Spleen (tissue), 11 donors: ENCODE measurements at regions not wholly inside any gene's neighbourhood (a gene's known extent, or its start where the extent isn't known, plus 50 kb on each side); places are given as distances from the start of the nearest gene placed in this dataset.
A peak's percentile ranks its signal among the peaks of the same experiment; 100 is the strongest.

Experiments
- DNase-seq: peaks from one replicate; pipeline ENCODE4 v3.0.0-alpha.2; 2020
- H3K27ac ChIP-seq, 8 donors: fragments of 200-600 bp; sonication (generic) in 7 of 8; 1 replicate in 4 of 8; 2 replicates in 4 of 8; pipeline versions ENCODE4 v1.5.0 to v1.8.0; 2016 to 2021; ENCODE audit warnings: inconsistent platforms in 4 of 8, mild to moderate bottlenecking in 4 of 8, moderate library complexity in 1 of 8
- H3K27me3 ChIP-seq, 7 donors: fragments of 200-600 bp; sonication (generic) in 6 of 7; replicated peaks in 1 of 7; 1 replicate in 4 of 7; 2 replicates in 3 of 7; pipeline versions ENCODE4 v1.5.0 to v1.8.0; 2016 to 2021; ENCODE audit warnings: inconsistent platforms in 3 of 7, mild to moderate bottlenecking in 1 of 7
- H3K36me3 ChIP-seq, 6 donors: fragments of 200-600 bp; sonication (generic) in 5 of 6; 1 replicate in 4 of 6; 2 replicates in 2 of 6; pipeline versions ENCODE4 v1.5.0 to v1.8.0; 2016 to 2021; ENCODE audit warnings: inconsistent platforms in 2 of 6
- H3K4me1 ChIP-seq, 6 donors: fragments of 200-600 bp; sonication (generic) in 5 of 6; 1 replicate in 3 of 6; 2 replicates in 3 of 6; pipeline versions ENCODE4 v1.5.0 to v1.8.0; 2016 to 2021; ENCODE audit warnings: inconsistent platforms in 3 of 6
- H3K4me3 ChIP-seq, 8 donors: fragments of 200-600 bp; sonication (generic) in 7 of 8; 1 replicate in 4 of 8; 2 replicates in 4 of 8; pipeline versions ENCODE4 v1.5.0 to v1.8.0; 2016 to 2021; ENCODE audit warnings: inconsistent platforms in 4 of 8, mild to moderate bottlenecking in 4 of 8, moderate library complexity in 2 of 8
- H3K9me3 ChIP-seq, 8 donors: fragments of 200-600 bp; sonication (generic) in 7 of 8; 1 replicate in 4 of 8; 2 replicates in 4 of 8; pipeline versions ENCODE4 v1.5.0 to v1.8.0; 2016 to 2021; ENCODE audit warnings: inconsistent platforms in 4 of 8
- CTCF ChIP-seq, 11 experiments: fragments of 200-600 bp in 7 of 11; fragments of 450-650 bp in 4 of 11; sonication (generic) in 4 of 11; IDR thresholded peaks in 8 of 11; conservative IDR thresholded peaks in 3 of 11; 1 replicate in 7 of 11; 2 replicates in 4 of 11; pipeline versions ENCODE4 v1.4.0 to v1.8.0; 2016 to 2021; ENCODE audit warnings: antibody characterized with exemption in 11 of 11, inconsistent platforms in 4 of 11, mild to moderate bottlenecking in 1 of 11
- POLR2A ChIP-seq, 3 donors: fragments of 450-650 bp; IDR thresholded peaks; one replicate each; pipeline ENCODE4 v1.5.1; 2017; ENCODE audit warnings: antibody characterized with exemption in 3 of 3, mild to moderate bottlenecking in 1 of 3
- POLR2AphosphoS5 ChIP-seq, 3 donors: sonication (generic); formaldehyde crosslinking; IDR thresholded peaks; one replicate each; pipeline ENCODE4 v1.5.1; 2017; ENCODE audit warnings: antibody characterized with exemption in 3 of 3
- WGBS, 5 donors: extraction: QIAGEN DNeasy Blood & Tissue Kit in 3 of 5; methylation state at CpG; one replicate each; pipeline versions ENCODE4 v1.1.5 to v1.1.7; 2013 to 2018; 5-methylcytosine and 5-hydroxymethylcytosine counted together
- intact Hi-C: fragments of 100-400 bp; cut with DNase I; formaldehyde crosslinking; loops from one replicate; pipeline ENCODE4 v1.15.0; 2023; ENCODE audit warnings: low total_unique reads
- donor health status: healthy with polysubstance abuse.
- donor health status: DM: no; HTN: no; CAD: no; lungs with moderate emphysema.
- donor health status: DM: no; HTN: no; CAD: no.
- donor health status: Bipolar disorder and iron deficiency.
- donor health status: healthy.
- donor health status: DM: no; HTN: no; CAD: no.
- donor health status: DM: yes; HTN: yes; CAD: no.

DNA sequence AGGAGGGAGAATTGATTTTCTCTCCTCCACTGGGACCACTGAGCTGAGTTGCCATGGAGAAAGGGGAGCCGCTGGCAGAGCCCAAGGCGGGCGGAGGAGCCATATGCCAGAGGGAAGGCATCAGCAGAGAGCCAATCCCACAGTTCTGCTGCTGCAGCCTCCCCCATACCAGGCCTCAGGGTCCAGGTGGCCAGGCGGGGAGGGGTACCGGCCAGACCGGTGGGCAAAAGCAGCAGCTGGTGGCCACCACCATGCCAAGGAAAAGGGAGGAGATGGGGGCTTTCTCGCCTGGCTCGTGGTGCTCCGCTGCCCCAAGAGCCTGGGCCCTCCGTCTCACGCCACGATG, 72.8 kb downstream of the PITPNM2 start:
- Histone ChIP-seq H3K9me3 (no peaks in the 10 kb centered on the region), H3K4me3 (no peak overlapping the region), H3K4me1 (peaks cover 0 to 58% (median 25%) of the 10 kb centered on the region in 6 donors), H3K27ac (no peak overlapping the region), H3K36me3 (no peaks in the 10 kb centered on the region), H3K27me3 (no peaks in the 10 kb centered on the region)
- DNase-seq: no peak
- intact Hi-C loops: no loop called here
- WGBS, 5 donors: 94 to 99% (median 96%) methylated on average over 7 to 12 of the region's 12 CpGs
- TF ChIP-seq CTCF (IDR thresholded peaks at IDR 0.05 in 8 of 11, conservative IDR thresholded peaks at IDR 0.05 in 3 of 11): no peak
- no peak for TF ChIP-seq POLR2AphosphoS5 (IDR thresholded peaks at IDR 0.05)
- TF ChIP-seq POLR2A (IDR thresholded peaks at IDR 0.05): no peak

GRCh38 chr12:123077298-123078119, 73.4 kb downstream of the PITPNM2 start:
- peak overlapping the region in 5 of 8 donors; percentile 43 to 83 (median 70) for H3K27ac ChIP-seq
- H3K4me3 ChIP-seq: no peak overlapping the region
- H3K4me1 ChIP-seq: peaks cover 0 to 59% (median 23%) of the 10 kb centered on the region in 6 donors
- H3K27me3 ChIP-seq: no peaks in the 10 kb centered on the region
- H3K9me3 ChIP-seq: no peaks in the 10 kb centered on the region
- WGBS, 5 donors: 90 to 95% (median 91%) methylated on average over 22 of the region's 22 CpGs
- TF ChIP-seq POLR2AphosphoS5 (IDR thresholded peaks at IDR 0.05) (no peak), CTCF (IDR thresholded peaks at IDR 0.05 in 8 of 11, conservative IDR thresholded peaks at IDR 0.05 in 3 of 11) (no peak), POLR2A (IDR thresholded peaks at IDR 0.05) (no peak)
- H3K36me3 ChIP-seq: no peaks in the 10 kb centered on the region
- DNase-seq: no peak
- intact Hi-C loops: no loop called here

DNA sequence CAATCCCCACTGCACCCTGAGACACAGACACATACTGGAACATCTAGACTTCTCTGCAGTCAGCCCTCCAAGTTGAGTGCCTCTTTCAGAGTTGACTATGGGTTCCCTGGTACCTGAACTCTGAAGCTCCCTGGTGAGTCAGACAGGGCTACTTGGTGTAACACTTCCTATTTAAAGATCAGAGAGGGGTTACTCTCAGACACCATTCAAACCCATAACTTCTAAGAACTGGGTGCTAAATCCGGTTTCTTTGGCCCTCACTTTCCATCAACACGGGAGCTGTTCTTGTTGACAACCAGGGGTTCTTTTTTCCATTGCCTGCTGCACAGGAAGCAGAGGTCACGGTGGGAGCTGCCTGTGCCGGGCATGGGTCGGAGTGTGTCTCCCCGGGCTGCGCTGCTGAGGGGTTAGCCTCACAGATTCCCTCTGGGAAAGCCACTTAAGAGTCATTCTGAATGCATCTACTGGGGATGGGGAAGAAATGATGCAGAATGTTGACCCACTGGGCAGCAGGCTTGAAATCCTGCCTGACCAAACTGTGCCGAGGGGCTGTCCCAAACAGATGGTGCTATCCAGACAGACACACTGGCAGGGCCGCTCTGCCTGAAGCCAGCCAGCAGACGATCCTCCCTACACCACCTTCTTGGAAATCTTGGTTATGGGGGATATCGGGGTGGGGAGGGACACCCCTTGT, 74.1 kb downstream of the PITPNM2 start:
- Histone ChIP-seq H3K9me3 (no peaks in the 10 kb centered on the region), H3K27me3 (no peaks in the 10 kb centered on the region), H3K27ac (peak overlapping the region in 7 of 8 donors; percentile 29 to 83 (median 52)), H3K4me1 (peaks cover 0 to 59% (median 27%) of the 10 kb centered on the region in 6 donors), H3K36me3 (no peaks in the 10 kb centered on the region), H3K4me3 (peak overlapping the region in 1 of 8 donors; percentile 54)
- intact Hi-C loops: no loop called here
- 42 to 57% (median 49%) methylated on average over 8 to 11 of the region's 11 CpGs for WGBS, 5 donors
- no peak for DNase-seq
- TF ChIP-seq POLR2A (IDR thresholded peaks at IDR 0.05) (no peak), POLR2AphosphoS5 (IDR thresholded peaks at IDR 0.05) (peak in 2 of 3 donors; percentile 58 to 62)

- WGBS, 5 donors: 62 to 89% (median 76%) methylated on average over 12 to 16 of the region's 16 CpGs
- no peaks in the 10 kb centered on the region for H3K27me3 ChIP-seq
Observed at GRCh38 chr12:123075646-123076171, 75.2 kb downstream of the PITPNM2 start.

More at GRCh38 chr12:123075646-123076171, 75.2 kb downstream of the PITPNM2 start:
- Histone ChIP-seq H3K36me3 (no peaks in the 10 kb centered on the region), H3K9me3 (no peaks in the 10 kb centered on the region), H3K27ac (peak overlapping the region in 6 of 8 donors; percentile 41 to 83 (median 61)), H3K4me3 (peak overlapping the region in 4 of 8 donors; percentile 13 to 54 (median 18)), H3K4me1 (peaks cover 0 to 64% (median 31%) of the 10 kb centered on the region in 6 donors)
- DNase-seq: peak; percentile 90
- intact Hi-C loops: no loop called here
- TF ChIP-seq CTCF (IDR thresholded peaks at IDR 0.05 in 8 of 11, conservative IDR thresholded peaks at IDR 0.05 in 3 of 11) (peak in 2 of 11 experiments; percentile 2 to 12), POLR2AphosphoS5 (IDR thresholded peaks at IDR 0.05) (peak in 2 of 3 donors; percentile 59 to 66), POLR2A (IDR thresholded peaks at IDR 0.05) (no peak)
